AG09309 (cell line): ENCODE measurements at regions not wholly inside any gene's neighbourhood (a gene's known extent, or its start where the extent isn't known, plus 50 kb on each side); places are given as distances from the start of the nearest gene placed in this dataset.

ENCODE experiments used
- DNase-seq: peaks from one replicate; pipeline ENCODE4 v3.0.0-alpha.2; 2010; ENCODE audit warnings: low read depth
- H3K4me3 ChIP-seq: 2 replicates; pipeline ENCODE4 v1.5.1; 2011; ENCODE audit warnings: mild to moderate bottlenecking, low read depth, low read length, moderate library complexity; ENCODE audit not compliant: control insufficient read depth
- CTCF ChIP-seq: IDR thresholded peaks from 2 replicates; pipeline ENCODE4 v1.5.1; 2011; ENCODE audit warnings: mild to moderate bottlenecking, low read depth, low read length, inconsistent platforms; ENCODE audit not compliant: insufficient read depth, control insufficient read depth; ENCODE audit errors: missing control alignments

- no peak overlapping the region for H3K4me3 ChIP-seq
- no peak for DNase-seq
- no peak for TF ChIP-seq CTCF
These were observed 198.5 kb downstream of the SOD2 start for GRCh38 chr6:159494586-159494972.

GRCh38 chr6:159493898-159494585 lies 199.0 kb downstream of the SOD2 start:
- no peak for DNase-seq
- no peak for TF ChIP-seq CTCF
- H3K4me3 ChIP-seq = no peak overlapping the region

GRCh38 chr6:159493231-159493897 lies 199.7 kb downstream of the SOD2 start:
- DNase-seq = no peak
- TF ChIP-seq CTCF = no peak
- no peak overlapping the region for H3K4me3 ChIP-seq

- H3K4me3 ChIP-seq = no peak overlapping the region
- no peak for TF ChIP-seq CTCF
- no peak for DNase-seq
These were observed 202.6 kb downstream of the SOD2 start for GRCh38 chr6:159490298-159490937.

GRCh38 chr6:159487636-159488035 lies 205.4 kb downstream of the SOD2 start:
- no peak for DNase-seq
- TF ChIP-seq CTCF = no peak
- H3K4me3 ChIP-seq = no peak overlapping the region

- no peak for TF ChIP-seq CTCF
- H3K4me3 ChIP-seq = no peak overlapping the region
- no peak for DNase-seq
These were observed 209.8 kb downstream of the SOD2 start for GRCh38 chr6:159483259-159483658.
